NOMO-1 treated with dmso at 0.1 percent for 144 hours (cell line): ENCODE measurements at regions not wholly inside any gene's neighbourhood (a gene's known extent, or its start where the extent isn't known, plus 50 kb on each side); places are given as distances from the start of the nearest gene placed in this dataset.

Source experiments
- DNase-seq: peaks from one replicate; lab custom pipeline; 2025; ENCODE audit not compliant: unreplicated experiment; lab: John Stamatoyannopoulos, UW

DNA sequence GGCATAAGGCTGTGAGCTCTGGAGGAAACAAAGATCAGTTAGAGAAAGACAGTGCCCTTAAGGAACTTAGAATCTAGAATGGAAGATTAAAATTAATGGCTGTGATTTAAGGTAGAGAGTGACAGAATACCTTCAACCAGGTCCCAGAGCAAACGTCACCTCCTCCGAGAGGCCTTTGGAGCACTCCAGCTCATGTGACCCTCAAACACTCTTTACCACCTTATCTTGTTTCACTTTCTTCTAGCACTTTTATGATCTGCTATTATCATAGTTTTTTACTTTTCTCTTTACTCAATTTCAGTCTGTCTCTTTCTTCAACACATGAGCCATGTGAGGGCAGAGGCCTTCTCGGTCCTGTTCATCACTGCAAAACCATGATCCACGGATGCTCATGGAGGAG is 187.0 kb downstream of the SMIM20 start:
- DNase-seq: no peak

DNA sequence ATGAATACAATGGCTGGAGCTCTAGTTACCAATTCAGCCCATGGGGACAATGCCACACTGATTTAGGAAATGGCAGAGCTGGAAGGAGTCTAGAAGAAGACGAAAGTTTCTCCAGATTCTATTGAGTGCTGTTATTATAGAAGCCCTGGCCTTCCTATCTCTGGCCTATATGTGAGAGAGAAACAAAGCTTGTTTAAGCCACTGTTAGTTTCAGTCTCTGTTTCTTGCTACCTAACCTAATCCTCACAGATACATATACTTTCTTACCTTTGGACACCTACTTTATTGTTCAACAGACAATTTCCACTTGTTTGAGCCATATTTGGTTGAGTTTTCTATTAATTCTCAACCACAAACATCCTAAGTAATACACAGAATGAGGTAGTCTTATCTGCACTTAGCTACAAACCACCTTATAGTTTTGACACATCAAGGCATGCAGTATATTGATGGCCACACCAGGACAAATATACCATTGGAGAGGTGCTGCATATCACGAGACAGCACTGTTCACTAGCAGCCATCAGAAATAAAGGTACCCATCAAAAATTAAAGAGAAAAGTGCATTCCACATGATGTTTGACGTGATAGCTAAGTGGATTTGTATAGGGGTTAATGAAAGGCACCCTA is 190.2 kb downstream of the SMIM20 start:
- no peak for DNase-seq

DNA sequence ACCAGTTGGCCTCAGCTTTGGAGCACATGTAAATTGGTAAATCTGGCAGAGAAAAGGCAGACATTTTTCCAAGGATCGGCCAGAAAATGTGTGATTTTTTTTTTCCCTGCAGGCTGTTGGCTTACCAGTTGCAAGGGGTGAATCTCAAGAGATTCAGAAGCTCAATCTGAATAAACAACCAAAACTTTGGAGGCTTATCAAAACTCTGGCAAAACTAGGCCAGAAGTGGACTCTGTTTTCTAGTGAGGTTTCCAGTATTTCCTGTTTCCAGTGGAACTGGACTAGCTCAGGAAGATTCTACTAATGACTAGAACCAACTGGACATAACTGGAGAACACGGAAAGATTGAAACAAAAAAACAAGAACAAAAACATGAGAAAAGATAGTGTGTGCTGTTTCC is 191.3 kb downstream of the SMIM20 start:
- DNase-seq: no peak

DNA sequence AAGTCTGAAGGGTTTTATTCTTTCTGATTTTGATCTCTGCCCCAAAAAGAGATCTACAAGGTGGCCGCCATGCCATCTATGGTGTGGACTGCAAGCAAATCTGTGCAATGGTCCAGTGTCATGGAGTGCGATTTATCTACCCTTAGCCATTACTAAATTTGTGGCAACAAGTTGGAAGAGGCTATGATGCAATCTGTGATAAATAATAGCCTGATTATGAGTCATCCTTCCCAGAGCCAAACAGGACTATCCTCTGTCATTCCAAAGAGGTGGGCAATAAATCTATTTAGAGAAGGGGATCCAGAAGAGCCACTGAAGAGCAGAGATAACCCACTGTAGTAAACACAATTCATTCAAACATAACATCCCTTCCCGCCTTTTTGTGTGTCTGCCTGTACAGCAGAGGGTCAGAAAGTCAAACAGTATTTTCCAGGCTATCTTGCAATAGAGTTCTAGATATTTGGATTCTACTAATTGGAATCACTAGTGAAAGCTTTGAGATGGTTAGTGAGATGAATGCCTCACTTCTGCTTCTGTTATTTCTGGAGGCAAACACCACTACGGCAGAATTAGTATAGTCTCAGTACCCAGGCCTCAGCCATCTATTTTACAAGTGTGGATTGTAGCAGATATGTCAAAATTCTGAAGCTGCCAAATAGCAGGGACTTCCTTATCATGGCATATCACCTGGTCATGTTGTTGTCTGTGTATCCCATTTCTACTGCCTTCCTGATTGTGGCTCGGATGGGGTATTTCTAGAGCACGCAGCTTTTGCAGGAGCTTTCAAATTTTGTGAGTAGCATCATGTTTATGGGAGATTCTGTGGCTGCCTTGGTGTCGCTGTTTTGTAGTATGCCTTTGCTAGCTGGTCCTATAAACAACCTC is 192.0 kb downstream of the SMIM20 start:
- no peak for DNase-seq

DNA sequence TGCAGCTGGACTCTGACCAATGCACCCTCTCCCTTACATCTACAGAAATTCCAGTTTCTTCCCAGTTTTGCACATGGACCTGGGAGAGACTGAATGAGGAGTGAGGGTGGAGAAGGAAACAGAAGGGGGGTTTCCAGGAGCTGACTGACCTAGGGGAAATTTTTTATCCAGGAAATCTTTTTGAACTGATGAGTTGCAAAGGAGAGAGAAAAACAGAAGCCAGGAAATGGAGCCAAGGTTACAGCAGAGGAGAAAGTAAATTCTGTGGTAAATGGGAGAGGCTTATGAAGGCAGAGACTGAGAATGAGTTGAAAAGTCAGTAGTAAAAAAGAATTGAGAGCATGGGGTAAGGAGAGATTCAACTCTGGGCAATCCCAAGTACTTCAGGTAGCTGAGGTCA is 192.8 kb downstream of the SMIM20 start:
- DNase-seq: no peak

DNA sequence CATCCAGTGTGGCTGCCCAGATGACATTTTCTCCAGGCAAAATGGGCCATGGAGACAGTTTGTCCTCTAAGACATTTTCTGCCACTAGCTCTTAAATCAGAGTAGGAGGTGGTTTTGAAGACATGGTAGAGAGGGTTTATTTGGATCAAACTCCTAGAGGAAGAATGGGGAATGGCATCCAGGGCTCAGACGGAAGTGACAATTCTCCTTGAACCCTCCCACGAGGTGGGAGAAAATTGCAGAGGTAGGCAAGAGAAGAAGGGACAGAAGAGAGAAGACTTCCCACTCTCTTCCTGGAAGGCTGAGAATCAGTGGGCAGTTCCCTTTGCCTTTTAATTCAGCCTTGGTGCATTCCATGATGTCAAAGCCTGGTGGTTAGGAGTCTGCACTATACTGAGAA is 194.0 kb downstream of the SMIM20 start:
- DNase-seq: no peak

DNA sequence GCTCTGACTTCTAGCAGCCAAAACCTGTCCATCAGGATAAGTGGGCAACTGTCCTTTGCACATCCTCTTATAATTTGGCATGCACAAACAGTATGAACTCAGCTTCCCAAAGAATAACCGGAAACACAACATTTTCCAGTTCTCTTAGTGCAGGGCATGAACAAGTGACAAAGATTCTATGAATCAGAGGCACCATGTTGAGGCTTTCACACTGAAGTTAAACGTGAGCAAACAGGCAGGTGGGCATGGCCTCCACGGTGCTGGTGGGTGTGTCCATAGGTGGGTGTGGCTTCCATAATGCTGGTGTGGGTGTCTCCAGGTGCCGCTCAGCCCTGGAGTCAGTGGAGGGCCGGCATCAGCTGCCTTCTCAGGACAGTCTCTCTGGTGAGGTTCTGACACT is 196.5 kb downstream of the SMIM20 start:
- DNase-seq: no peak

DNA sequence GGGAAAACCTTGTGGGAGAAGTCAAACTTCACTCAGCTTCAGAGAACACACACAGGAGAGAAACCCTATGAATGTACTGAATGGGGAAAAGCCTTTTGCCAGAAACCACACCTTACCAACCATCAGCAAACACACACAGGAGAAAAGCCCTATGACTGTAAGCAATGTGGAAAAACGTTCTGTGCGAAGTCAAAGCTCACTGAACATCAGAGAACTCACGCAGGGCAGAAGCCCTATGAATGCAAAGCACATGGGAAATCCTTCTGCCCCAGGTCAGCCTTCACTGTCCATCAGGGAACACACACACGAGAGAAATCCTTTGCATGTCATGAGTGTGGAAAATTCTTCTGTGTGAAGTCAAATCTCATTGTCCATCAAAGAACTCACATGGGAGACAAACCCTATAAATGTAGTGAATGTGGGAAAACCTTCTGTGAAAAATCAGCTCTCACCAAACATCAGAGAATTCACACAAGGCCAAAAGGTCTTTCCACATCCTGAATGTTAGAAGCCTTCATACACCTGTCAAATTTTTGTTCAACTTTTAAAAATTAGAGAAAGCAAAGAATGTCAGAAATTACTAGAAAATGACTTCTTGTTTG is 199.4 kb downstream of the SMIM20 start:
- DNase-seq: no peak

DNA sequence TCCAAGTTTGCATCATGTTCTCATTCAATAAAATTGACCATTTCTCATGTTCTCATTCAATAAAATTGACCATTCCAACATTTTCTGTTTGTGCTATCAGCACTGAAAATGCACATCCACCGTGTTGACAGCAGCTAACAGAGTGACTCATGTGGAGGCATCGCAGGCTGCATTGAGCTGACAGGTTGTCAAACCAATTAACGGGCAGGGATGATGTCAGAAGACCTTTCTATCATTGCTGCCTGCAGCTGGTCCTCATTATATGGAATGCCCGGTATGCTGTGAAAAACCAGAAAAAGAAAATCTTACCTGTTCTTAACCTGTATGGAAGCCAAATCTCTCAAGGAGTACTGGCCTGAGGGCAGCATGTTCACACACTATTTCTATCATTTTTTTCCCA is 202.0 kb downstream of the SMIM20 start:
- DNase-seq: no peak

DNA sequence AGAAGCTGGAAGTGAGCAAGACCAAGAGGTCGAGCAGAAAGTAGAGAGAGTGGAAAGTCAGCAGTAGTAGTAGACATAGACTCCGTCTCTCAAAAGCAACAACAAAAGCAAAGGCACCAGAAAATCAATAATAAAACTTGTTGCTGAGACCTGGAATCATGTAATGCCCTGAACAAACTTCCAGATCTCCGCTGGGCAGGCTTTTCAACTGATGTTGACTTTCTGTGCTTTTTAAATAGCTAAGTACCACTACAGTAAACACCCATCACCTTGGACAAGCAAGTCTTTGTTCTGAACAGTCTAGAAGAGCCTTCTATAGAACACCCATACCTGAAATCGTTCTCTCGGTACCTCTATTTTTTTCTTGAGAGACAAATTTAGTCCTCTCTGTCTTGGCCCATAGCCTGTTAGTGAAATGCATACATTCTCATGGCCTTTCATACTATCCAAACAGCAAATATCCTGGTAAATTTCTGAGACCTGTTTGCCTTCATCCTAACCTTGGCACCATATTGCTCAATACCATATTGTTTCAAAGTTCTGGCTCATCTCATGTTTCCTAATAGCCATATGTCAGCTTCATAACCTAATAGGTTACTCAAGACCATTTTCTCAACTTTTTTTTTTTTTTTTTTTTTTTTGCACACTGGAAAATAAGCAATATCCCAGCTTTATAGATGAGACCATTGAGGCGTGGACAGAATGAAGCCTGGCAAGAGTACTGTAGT is 200.6 kb upstream of the RBPJ start:
- DNase-seq: no peak

DNA sequence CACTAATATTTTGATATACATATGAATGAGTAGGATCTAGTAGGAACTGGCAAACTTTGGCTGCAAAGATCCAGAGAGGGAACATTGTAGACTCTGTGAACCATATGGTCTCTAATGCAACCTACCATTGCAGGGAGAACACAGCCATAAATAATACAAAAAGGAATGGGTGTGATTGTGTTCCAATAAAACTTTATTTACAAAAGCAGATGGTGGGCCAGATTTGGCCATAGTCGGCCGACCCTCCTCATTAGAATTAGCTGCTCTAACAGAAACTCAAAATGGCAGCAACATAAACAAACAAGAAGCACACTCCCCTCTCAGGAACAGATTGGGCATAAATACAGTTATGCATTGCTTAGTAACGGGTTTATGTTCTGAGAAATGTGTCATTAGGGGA is 198.1 kb upstream of the RBPJ start:
- DNase-seq: no peak

DNA sequence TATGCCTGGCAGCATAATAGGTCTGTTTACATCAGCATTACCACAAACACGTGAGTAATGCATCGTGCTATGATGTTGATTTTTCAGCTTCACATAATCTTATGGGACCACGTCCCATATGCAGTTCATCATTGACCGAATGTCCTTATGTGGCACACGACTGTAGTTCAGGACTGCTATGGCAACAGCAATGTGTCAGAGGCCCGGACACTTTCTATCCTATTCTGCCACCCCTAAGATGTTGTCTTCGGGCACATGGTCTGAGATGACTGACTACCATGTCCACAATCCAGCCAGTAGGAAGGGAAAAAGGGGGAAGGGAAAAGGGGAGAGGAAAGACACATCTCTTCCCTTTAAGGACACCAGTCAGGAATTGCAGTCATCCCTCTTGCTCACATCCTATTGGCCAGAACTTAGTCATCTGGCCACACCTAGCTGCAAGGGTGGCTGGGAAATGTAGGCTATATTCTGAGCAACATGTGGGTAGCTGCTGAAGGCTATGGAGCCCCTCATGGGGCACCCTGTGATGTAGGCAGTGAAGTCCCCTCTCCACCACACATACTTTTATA is 196.0 kb upstream of the RBPJ start:
- no peak for DNase-seq

DNA sequence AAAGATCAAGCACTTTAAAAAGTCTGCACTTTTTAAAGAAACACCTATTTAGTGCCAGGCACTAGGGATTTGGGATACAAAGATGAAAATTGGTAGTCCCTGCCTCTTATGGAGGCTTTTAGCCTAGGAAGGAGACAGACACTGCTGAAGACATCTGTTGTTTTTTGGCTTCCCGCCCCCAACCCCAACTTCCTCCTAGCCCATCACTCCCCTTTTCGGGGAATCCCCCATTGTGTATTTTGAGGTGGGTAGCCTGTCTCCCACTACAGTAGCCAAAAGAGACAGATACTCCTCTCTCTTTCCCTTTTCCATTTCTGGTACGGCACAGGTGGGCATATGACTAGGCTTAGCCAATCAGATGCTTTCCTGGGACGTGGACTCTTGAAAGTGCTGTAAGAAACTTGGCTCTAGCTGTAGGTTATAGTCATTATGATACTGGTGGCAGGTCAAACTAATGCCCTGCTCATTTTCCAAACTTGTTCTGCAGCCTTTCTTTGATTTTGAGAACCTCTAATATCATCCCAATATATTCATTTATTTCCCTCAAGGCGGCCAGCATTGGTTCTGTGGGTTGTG is 194.6 kb upstream of the RBPJ start:
- DNase-seq: no peak

DNA sequence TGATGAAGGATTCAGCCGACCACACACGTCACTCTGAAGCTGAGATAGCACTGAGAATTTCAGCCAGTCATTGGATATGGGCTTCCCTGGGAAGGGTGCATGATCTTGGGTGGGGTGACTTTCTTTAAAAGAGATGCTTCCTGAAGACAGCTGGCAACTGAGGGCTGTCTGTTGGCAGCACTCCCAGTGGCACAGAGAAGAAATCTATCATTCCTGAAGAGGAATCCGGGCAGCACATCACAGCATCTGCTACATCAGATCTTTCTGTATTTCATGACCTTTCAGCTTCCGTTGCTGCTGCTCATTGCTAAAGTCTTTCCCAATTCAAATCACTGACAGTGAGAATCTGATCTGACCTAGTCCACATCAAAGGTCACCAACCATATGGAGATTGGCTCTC is 193.8 kb upstream of the RBPJ start:
- no peak for DNase-seq

DNA sequence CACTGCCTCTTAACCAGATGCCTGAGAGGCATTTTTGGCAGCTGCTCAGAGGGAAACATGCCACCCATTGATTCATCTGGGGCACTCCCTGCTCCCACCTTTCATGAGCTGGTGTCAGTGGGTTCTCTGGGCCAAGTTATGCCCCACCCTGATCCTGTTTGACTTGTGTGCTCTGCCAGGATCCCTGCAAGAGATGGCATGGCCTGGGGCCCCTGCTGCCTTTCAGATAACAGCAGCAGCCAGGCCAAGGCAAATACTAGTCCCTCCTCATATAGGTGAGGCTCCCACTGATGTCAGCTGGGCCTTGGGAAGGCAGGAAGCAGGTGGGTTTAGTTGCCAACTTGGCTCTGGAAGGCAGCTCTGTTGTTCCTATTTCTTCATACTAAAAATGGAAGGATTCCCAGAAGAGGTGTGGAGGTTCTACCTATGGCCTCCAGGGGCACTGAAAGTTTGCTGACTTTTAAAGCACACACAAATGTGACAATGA is 192.9 kb upstream of the RBPJ start:
- DNase-seq: no peak

DNA sequence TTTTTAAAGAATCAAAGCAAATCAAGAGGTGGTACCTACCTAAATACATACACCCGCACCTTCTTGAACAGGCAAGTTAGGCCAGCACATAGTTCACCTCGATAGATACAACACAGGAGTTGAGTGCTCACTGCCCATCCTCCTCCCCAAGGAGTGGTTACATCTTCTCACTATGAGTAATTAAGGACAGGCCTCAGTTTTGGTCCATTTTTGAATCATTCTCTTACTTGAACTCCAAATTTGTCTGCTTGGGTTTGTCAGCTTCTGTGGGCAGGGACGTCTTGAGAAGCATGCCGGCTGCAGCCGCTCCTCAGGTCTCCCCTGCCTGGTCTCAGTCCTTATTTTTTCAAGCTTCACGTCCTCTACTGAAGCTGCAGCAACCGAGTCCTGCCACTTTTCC is 190.6 kb upstream of the RBPJ start:
- no peak for DNase-seq

DNA sequence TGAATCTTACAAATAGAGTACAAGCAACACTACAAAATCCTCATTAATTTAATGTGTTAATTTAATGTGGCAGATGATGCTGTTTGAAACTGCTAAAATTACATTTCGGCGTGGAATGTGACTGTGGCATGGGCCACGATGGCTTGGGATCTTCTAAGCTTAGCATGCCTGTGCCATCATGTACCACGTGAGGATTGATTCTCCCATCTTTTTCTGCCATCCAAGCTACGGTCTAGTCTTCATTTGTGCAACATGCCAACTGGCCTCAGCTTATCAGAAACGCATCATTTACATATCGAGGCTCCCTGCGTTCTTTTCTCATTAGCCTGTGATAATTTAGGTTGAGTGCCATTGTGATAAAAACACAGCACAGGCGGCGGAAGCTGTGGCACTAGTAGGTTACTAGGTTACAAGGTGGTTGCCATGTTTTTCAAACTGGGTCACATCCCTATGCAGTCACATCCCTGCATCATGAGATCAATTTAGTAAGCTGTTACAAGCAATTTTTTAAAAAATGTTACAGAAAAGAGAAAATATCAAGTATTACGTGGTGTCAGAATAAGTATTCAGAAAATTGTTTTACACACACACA is 189.9 kb upstream of the RBPJ start:
- DNase-seq: no peak

DNA sequence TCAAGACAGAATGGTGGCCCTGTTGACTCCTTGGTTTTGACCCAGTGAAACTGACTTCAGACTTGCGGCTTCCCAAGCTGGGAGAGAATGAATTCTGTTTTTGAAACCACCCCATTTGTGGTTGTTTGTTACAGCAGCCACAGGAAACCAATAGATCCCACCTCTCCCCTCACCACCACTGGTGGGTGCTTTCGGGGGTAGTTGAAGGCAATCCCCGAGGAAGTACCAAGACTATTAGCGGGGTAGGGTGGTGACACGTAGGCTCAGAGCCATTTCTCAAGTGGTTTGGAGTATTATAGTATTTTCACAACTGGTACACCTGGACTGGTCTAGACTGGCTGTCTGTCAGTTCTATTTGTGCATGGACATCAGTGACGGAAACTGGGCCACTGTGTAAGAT is 189.1 kb upstream of the RBPJ start:
- no peak for DNase-seq

DNA sequence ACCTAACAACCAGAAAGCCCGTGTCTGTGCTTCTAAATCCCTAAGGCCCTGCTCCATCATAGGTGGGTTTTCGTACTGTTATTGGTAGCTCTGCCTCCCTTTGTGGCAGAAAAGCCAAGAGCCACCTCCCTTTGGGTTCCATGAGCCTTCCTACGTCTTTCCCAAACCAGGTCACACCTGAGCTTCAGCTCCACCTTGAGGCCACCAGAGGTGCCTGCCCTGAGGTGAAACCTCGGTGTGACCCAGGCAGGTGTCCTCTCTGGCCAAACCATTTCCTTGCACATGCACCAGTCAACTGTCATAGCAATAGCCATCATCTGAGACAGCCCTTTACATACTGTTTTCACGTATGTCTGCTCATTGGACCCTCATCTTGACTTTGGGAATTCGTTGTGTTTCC is 188.0 kb upstream of the RBPJ start:
- DNase-seq: no peak

DNA sequence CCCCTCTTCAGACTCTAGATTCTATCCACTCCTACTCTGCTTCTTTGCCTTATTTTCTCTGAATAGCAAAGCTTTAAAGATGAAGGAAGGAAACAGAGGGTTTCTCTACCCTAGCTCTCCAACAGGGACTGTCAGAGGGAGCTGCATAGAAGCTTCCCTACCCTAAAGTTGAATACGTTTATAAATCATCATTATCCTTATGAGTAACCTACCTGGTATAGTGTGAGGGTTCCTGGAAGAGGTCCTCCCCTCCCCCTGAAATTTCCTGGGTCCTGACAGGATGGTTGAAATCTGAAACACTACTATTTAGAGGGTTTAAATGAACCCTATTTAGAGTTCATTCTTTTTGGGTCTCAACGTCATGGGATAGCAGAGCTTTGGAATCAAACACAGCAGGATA is 187.0 kb upstream of the RBPJ start:
- no peak for DNase-seq
